NB4 (cell line): ENCODE measurements at regions not wholly inside any gene's neighbourhood (a gene's known extent, or its start where the extent isn't known, plus 50 kb on each side); places are given as distances from the start of the nearest gene placed in this dataset.

Experiments used
- POLR2A ChIP-seq: IDR thresholded peaks from 2 replicates; pipeline ENCODE4 v1.6.1; 2011; ENCODE audit warnings: mild to moderate bottlenecking; ENCODE audit not compliant: insufficient read length; ENCODE audit errors: extremely low read depth
- TF ChIP-seq, protein P1 (sequence below): IDR thresholded peaks from one replicate; pipeline ENCODE4 v1.5.1; 2012; ENCODE audit warnings: low read depth, low read length
- TF ChIP-seq, protein P2 (sequence below): IDR thresholded peaks from 2 replicates; pipeline ENCODE4 v1.6.1; 2011; ENCODE audit warnings: low read depth, low read length

DNA sequence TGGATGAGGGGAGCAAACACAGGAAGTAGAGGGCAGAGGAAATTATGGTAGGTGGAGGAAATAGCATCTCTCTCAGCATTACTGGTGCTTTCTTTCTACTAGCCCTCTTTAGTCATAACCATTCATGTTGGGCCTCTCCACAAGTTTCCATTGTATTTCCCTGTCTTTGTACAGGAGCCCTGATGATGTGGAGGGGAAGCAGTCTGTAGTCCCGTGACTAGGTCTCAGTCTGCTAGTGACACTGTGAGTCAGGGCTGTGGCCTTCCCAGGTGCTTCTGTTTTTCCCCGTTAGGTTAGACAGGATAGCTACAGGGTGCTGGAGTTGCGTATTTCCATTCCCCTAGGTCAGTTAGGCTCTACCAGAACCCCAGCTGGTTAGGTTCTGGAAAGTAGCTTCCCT lies 82.9 kb upstream of the NAMPT start:
- TF ChIP-seq, protein P1, sequence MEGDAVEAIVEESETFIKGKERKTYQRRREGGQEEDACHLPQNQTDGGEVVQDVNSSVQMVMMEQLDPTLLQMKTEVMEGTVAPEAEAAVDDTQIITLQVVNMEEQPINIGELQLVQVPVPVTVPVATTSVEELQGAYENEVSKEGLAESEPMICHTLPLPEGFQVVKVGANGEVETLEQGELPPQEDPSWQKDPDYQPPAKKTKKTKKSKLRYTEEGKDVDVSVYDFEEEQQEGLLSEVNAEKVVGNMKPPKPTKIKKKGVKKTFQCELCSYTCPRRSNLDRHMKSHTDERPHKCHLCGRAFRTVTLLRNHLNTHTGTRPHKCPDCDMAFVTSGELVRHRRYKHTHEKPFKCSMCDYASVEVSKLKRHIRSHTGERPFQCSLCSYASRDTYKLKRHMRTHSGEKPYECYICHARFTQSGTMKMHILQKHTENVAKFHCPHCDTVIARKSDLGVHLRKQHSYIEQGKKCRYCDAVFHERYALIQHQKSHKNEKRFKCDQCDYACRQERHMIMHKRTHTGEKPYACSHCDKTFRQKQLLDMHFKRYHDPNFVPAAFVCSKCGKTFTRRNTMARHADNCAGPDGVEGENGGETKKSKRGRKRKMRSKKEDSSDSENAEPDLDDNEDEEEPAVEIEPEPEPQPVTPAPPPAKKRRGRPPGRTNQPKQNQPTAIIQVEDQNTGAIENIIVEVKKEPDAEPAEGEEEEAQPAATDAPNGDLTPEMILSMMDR = no peak
- no peak for TF ChIP-seq POLR2A
- TF ChIP-seq, protein P2, sequence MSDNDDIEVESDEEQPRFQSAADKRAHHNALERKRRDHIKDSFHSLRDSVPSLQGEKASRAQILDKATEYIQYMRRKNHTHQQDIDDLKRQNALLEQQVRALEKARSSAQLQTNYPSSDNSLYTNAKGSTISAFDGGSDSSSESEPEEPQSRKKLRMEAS = no peak
